ENCODE measurements at regions not wholly inside any gene's neighbourhood (a gene's known extent, or its start where the extent isn't known, plus 50 kb on each side); places are given as distances from the start of the nearest gene placed in this dataset.

GRCh38 chr6:113258771-113259170, 598.4 kb upstream of the MARCKS start:
- TF ChIP-seq EP300 (IDR thresholded peaks at IDR 0.05), result no peak
- no peak for TF ChIP-seq POLR2A (IDR thresholded peaks at IDR 0.05)
- TF ChIP-seq, protein P1, sequence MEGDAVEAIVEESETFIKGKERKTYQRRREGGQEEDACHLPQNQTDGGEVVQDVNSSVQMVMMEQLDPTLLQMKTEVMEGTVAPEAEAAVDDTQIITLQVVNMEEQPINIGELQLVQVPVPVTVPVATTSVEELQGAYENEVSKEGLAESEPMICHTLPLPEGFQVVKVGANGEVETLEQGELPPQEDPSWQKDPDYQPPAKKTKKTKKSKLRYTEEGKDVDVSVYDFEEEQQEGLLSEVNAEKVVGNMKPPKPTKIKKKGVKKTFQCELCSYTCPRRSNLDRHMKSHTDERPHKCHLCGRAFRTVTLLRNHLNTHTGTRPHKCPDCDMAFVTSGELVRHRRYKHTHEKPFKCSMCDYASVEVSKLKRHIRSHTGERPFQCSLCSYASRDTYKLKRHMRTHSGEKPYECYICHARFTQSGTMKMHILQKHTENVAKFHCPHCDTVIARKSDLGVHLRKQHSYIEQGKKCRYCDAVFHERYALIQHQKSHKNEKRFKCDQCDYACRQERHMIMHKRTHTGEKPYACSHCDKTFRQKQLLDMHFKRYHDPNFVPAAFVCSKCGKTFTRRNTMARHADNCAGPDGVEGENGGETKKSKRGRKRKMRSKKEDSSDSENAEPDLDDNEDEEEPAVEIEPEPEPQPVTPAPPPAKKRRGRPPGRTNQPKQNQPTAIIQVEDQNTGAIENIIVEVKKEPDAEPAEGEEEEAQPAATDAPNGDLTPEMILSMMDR (IDR thresholded peaks at IDR 0.05), result no peak
- Histone ChIP-seq H3K9me3 (no peaks in the 10 kb centered on the region), H3K4me3 (no peak overlapping the region), H3K27ac (no peak overlapping the region), H3K4me1 (ENCODE audit: insufficient read depth) (no peaks in the 10 kb centered on the region), H3K27me3 (no peaks in the 10 kb centered on the region), H3K36me3 (no peaks in the 10 kb centered on the region)
- intact Hi-C loops (cut with DNase I), result no loop called here
- WGBS, 3 donors, result 8 to 15% (median 13%) methylated on average over 1 of the region's 1 CpG
- DNase-seq, result no peak

DNA sequence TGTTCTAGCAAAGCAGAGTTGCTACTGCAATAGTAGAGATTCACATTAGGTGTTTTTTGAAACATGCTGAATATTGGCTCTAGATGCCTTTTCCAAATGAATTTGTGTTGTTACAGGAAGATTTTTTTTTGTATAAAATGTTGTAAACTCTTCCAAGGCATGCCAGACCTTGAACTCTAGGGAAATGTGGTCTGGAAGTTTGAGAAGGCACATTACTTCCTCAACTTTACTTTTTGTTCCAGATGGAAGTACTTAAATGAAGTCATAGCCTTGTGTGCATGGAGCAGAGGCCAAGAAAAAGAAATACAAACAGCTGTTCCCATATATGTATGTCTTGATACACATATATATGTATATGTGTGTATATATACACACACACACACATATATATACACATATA, 585.7 kb upstream of the MARCKS start:
- Histone ChIP-seq H3K9me3 (peaks cover 0 to 4% of the 10 kb centered on the region in 2 donors), H3K36me3 (no peaks in the 10 kb centered on the region), H3K27ac (no peak overlapping the region), H3K27me3 (no peaks in the 10 kb centered on the region), H3K4me3 (no peak overlapping the region), H3K4me1 (ENCODE audit: insufficient read depth) (no peaks in the 10 kb centered on the region)
- intact Hi-C loops (cut with DNase I), result no loop called here
- TF ChIP-seq, protein P1 (IDR thresholded peaks at IDR 0.05), result no peak
- TF ChIP-seq EP300 (IDR thresholded peaks at IDR 0.05) (no peak), POLR2A (IDR thresholded peaks at IDR 0.05) (no peak)
- no peak for DNase-seq

GRCh38 chr6:113276601-113277000, 580.5 kb upstream of the MARCKS start:
- Histone ChIP-seq H3K27ac (no peak overlapping the region), H3K4me3 (no peak overlapping the region), H3K9me3 (no peaks in the 10 kb centered on the region), H3K4me1 (ENCODE audit: insufficient read depth) (no peaks in the 10 kb centered on the region), H3K27me3 (no peaks in the 10 kb centered on the region), H3K36me3 (no peaks in the 10 kb centered on the region)
- intact Hi-C loops (cut with DNase I), result no loop called here
- TF ChIP-seq EP300 (IDR thresholded peaks at IDR 0.05), result no peak
- no peak for TF ChIP-seq POLR2A (IDR thresholded peaks at IDR 0.05)
- TF ChIP-seq, protein P1 (IDR thresholded peaks at IDR 0.05), result no peak
- no peak for DNase-seq
- WGBS, 3 donors, result 48 to 57% (median 56%) methylated on average over 2 of the region's 2 CpGs

GRCh38 chr6:113277111-113277510, 580.0 kb upstream of the MARCKS start:
- DNase-seq, result no peak
- 90 to 93% (median 92%) methylated on average over 1 of the region's 1 CpG for WGBS, 3 donors
- no peaks in the 10 kb centered on the region for H3K4me1 ChIP-seq (ENCODE audit: insufficient read depth)
- H3K36me3 ChIP-seq, result no peaks in the 10 kb centered on the region
- no peak overlapping the region for H3K4me3 ChIP-seq
- no peak overlapping the region for H3K27ac ChIP-seq
- TF ChIP-seq POLR2A (IDR thresholded peaks at IDR 0.05) (no peak), EP300 (IDR thresholded peaks at IDR 0.05) (no peak)
- TF ChIP-seq, protein P1 (IDR thresholded peaks at IDR 0.05), result no peak
- intact Hi-C loops (cut with DNase I), result no loop called here
- H3K9me3 ChIP-seq, result no peaks in the 10 kb centered on the region
- H3K27me3 ChIP-seq, result no peaks in the 10 kb centered on the region

GRCh38 chr6:113281014-113281413, 576.1 kb upstream of the MARCKS start:
- TF ChIP-seq, protein P1 (IDR thresholded peaks at IDR 0.05), result no peak
- no peak for TF ChIP-seq EP300 (IDR thresholded peaks at IDR 0.05)
- TF ChIP-seq POLR2A (IDR thresholded peaks at IDR 0.05), result no peak
- Histone ChIP-seq H3K27ac (no peak overlapping the region), H3K36me3 (no peaks in the 10 kb centered on the region), H3K4me1 (ENCODE audit: insufficient read depth) (no peaks in the 10 kb centered on the region), H3K27me3 (no peaks in the 10 kb centered on the region), H3K9me3 (no peaks in the 10 kb centered on the region), H3K4me3 (no peak overlapping the region)
- intact Hi-C loops (cut with DNase I), result loop anchor here in 1 of 4 donors (5.0 kb wide), 1 partner anchor 566 kb away; no protein-coding TSS in a partner anchor
- DNase-seq, result no peak

All from ovary (tissue), 7 donors.